GM21381 (cell line): ENCODE measurements at regions not wholly inside any gene's neighbourhood (a gene's known extent, or its start where the extent isn't known, plus 50 kb on each side); places are given as distances from the start of the nearest gene placed in this dataset.

ENCODE experiments used
- ATAC-seq: cut with Tn5 transposase; IDR thresholded peaks from one replicate; pipeline ENCODE4 v1.9.1; 2021; ENCODE audit warnings: mild to moderate bottlenecking, moderate library complexity; ENCODE audit not compliant: unreplicated experiment

DNA sequence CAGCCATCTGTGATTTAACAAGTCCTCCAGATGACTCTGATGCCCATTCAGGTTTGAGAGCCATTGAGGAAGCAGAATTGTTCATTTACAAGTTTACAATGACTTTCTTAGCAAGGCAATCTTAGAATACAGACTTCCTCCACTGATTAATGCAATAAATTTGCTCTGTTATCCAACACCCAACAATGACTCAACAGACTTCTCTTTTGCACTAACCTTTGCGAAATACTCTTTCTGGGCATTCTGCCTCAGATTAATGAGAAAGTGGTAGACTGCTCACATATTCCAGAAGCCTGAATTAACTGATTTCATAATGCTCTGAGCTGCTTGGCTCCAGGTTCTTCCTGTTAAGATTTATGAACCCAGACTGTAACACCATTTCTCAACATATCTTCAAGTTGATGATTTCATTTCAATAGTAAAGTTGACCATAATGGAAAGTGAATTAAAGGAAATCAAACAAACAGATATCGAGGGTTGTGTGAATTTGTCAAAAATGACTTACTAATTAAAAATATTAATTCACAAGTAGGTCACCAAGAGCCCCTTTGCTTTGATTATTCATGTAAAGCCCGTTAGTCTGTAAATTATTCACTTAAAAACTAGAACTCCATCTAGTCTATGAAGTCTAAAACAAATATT is 70.5 kb upstream of the BLID start:
- no peak for ATAC-seq

DNA sequence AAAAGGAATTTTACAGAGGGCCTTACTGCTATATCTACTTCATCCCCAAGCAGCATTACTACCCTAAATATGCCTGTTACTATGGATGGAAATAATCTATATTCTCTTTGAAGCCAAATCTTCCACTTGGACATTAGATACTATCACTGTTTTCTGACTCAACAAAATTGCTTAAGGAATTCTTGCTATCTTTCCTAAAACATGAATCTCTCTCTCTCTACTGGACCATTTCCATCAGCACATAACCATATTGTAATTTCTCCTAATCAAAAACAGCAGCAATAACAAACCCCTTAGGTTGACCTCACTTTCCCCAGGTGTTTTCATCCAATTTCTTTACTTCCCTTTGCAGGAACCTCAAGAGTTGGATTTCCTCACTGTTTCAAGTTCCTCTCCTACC is 67.9 kb upstream of the BLID start:
- ATAC-seq = no peak

DNA sequence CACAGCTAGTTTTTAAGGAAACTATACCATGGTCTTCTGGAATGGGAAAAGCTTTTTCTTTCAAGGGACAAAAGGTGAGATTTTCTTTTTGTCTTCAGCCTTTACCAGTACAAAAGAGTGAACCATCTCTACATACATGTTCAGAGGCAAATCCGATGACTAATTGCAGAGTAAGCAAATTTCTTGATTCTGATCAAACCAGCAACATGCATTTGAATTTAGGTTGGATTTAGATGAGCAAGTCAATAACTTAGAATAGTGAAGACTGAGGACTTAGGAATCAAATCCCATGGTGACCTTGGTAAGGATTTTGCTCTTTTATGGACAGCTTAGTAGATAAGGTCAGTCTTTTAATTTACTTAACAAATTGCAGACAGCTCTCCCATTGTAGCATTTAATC is 65.9 kb upstream of the BLID start:
- ATAC-seq = no peak

DNA sequence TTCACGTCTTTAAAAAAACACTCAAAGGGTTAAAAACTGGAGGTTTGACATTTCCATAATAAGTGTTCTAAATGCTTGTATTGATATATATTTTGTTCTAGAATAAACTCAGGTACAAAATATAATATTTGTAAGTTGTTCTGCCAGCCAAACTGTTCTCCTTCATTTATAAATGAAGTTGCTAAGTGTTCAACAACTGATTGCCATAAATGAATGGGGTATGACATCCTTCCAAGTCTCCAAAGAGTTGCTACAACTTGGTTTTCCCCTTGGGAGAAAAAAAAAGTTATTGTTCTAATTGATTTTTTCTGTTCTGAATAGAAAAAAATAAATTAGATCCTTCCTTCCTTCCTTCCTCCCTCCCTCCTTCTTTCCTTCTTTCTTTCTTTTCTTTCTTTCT is 65.4 kb upstream of the BLID start:
- no peak for ATAC-seq

DNA sequence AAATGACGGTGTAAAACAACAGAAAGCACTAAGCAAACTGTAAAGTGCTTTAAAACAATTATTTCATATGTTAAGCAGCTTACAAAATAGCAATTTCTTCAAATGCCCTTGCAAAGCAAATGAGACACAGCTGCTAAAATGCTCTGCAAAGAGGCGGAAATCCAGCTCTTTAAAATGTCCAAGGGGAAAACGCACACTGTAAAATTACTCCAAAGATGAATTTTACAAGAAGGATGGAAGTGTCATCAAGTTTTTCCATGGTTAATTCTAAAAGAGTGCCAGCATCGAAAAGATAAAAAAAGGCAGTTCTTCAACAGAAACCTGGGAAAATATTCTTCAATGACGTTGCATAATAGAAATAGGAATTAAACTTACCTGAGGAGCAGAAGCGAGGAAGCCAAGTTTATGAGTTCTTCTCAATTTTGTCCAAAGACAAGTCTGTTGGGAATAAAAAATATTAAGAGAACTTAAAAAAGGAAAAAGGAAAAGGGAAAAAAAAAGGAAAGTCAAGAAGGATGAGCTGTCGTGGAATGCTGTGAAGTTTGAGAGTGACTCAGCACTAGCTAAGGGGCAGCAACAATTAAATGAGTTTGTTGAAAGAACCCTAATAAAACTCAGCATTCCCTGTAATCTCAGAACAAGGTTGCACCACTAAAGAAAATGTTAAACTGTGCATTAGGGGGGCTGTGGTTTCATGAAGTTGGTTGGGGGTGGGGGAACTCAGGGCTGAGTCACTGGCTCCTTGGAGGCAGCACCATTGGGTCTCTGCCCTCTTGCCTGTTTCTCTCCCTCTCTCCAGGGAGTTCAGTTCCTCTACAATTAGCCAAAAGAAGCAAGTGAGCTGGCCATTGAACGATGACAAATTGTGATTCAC is 64.2 kb upstream of the BLID start:
- no peak for ATAC-seq

DNA sequence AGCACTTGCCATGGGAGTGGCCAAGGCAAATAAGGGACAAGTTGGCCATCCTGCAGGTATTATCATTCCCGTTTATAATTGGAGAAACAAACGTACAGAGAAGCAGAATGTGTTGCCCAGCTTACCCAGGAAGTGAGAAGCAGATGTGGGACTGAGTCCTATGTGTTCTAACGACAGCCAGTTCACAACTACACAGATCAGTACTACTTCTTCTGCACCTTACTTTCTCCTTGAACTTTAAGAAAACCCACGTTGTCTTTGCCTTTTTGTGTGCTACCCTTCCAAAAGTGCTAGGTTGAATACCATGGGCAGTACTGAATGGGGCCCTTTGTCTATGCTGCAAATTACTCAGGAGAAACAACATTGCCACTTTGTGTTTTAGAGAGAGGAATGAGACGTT is 62.8 kb upstream of the BLID start:
- no peak for ATAC-seq

DNA sequence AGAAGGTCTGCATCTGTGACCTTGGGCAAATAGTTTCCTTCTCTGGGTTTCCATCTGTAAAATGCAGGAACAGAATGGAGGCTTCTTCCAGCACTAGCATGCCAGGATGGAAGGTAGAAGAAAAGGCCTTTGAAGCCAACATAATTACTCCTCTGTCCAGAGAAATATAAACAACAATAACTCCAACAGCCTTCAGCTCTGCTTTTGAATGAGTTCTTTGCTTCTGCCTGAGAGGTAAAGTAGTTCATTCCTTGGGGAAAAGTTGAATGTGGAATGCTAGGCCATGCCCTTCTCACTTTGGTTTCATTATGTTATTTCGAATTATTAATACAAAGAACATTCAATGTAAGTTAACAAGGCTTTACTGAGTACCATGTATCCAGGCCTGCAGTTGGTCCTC is 61.2 kb upstream of the BLID start:
- ATAC-seq = no peak

DNA sequence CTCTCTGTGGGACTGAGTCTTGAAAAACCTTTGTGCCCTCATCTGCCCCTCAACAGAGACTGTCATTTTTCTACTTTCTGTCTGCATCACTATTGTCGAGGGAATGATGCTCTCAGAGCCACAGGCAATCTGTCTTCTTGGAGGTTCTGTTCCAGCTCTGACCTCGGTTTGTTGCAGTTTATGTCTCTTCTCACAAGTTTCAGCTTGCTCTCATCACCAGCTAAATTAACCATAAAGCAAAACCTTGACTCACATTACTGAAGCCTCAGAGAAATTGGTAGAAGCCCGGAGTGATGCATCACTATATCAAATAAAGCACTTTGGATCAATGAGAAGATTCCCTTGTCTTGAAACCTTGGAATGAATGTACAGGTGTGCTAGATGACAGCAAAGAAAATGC is 60.6 kb upstream of the BLID start:
- ATAC-seq = no peak

DNA sequence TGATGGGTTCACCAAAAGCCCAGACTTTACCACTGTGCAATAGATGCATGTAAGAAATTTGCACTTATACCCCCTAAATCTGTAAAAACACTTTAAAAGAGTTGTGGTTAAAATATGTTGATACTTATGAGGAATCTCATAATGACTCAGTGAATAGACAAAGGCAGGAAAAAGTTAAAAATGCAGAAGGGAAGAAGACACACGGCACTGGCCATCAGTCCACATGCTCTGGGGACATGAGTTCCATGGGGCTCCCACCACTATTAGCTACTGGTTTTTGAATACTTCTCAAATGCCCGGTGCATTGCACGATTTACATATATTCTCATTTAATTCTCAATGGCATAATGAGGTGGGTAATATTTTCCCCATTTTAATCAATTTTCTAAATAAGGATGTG is 59.3 kb upstream of the BLID start:
- no peak for ATAC-seq

DNA sequence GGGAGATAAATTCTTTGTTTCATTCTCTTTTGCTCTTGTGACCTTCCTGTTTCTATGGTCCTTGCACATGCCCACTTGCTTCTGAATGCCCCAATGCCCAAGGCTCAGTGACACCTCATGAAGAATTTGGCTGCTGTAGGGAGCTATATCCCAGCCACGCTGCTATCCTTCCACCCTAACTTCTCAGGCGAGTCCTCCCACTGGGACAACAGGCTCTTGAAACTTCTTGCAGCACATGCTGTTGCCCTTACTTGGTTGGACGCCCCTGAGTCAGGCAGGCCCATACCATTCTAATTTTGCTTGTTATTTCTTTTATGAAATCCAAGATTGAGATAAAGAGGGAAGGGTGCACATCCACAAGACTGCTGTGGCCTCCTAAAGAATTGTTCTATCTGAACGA is 57.6 kb upstream of the BLID start:
- ATAC-seq = no peak

DNA sequence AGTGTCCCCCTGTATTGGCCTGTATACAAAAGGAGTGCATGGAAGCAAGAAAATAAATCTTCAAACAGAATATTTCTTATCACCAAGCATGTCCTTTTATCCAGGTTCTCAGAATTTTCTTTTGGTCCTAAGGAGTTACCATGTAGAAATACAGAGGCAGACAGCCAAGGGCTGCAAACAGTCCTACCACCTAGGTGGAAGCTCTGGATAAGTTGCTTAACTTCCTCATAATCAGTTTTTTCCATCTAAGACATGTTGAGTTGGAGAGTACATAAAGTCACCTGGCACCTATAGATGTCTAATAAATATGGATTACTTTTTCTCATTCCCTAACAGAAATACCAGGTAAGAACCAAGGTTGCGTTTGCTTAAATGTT is 57.0 kb upstream of the BLID start:
- no peak for ATAC-seq

DNA sequence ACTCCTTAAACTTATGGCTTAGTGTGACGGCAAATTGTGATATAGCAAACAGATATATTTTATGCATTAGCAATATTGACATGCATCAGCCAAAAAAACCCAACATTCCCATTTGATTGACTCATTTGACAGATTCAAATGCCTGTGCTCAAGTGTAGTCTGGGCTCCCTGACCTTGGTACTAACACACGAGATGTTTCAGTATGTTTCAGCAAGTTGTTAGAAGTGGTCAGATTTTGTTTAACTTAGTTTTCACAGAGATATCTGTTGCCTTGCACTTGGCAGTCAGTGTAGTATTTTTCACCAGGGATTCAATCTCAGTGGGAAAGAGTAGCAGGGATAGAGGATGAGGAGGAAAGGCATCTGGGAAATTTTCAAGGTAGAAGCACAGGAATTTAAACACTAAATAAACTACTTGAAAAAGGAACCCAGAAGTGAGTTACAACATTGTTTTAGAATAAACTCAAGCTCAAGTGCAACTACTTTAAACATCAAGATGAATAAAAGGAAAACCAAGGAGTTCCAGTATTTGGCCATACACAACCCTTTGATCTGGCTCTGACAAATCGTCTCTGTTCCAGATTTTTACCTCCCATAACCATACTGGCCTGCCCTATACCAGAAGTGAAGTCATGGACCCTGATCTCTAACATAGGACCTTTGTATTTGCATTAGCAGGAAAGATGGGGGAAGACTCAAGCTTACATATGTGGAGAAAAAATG is 56.5 kb upstream of the BLID start:
- ATAC-seq = no peak

DNA sequence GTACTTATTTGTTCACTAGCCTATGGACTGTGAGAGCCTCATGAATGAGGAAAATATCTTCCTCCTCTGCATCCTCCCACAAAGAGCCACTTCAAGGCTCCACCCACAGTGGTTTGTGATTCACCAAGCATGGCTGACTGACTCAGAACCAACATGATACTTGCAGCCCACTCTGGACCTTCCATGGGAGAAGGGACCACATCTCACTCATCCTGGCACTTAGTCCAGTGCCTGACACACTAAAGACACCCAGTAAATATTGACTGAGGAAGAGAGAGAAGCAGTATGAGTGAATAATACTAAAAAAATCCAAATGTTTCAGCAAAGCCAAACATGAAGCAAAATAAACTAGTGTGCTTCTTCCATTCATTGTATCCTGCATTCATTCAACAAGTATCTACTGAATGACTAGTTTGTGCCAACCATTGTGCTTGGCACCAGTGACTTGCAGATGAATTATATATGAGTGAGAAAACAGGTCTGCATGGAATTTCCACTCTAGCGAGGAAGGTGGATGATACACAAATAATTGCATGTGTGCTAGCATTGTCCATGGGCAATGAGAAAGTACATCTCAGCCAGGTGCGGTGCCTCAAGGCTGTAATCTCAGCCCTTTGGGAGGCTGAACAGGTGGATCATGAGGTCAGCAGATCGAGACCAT is 54.9 kb upstream of the BLID start:
- ATAC-seq = no peak

DNA sequence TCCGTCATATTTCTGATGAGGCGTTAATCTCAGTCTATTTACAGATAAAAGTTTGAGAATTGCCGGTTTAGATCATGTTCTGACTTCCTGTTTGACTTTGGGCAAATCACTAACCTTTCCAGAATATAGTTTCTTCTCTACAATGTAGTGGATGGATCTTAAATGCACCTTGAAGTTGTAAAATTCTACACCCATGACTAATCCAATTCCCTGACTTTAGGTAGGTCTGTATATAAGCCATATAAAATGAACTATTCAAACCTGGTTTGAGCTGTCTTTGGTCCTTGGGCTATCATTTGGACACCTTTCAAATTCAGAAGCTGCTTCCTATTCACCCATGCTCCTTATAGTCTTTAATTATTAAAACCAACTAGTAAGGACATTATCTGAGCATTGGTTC is 52.2 kb upstream of the BLID start:
- no peak for ATAC-seq

DNA sequence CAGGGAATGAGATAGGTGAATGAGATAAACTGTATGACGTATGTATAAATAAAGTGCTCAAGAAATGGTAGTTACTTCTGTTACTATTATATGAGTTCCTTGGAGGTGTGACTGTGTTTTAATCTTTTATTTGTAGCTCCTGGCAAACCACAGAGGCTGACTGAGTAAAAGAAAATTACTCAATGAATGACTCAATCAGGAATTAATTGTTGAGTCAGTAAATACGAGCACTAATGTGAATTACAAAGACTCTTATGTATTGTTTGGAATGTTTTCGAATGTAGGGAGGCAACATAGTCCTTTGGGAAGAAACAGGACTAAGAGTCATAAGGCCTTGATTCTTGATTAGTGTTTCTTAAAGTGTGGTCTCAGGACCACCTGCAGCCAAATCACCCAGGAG is 51.1 kb upstream of the BLID start:
- ATAC-seq = no peak

DNA sequence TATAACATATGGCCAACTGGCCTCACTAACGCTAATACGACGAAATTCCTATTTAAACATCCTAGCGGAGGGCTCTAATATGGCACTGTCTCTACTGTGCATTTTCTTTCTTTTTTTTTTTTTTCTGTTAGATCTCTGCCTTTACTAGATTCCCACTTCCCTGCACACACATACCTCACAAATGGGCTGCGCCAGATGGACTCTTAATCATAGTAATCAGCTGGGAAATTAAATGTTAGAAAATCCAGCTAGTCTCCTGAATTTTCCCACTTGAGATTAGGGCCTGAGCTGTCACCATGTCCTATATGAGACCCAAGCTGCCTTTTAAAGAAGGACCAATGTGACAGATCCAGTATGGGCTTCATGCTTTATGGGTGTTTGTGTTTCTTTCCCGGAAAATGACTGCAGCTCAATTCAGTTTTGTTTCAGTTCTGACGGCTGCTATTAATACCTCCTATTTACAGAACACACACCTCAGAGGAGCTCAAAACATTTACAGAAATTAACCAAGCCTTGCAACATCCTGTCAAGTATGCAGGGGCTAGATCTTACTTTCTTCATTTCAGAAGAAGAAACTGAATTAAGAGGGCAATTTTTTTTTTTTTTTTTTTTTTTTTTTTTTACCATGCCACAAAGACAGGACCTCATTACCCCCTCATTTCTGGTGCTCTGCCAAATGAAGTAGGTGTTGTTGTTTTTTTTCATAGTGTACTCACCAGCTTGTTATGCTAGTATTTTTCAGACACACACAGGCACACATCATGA is 49.8 kb upstream of the BLID start:
- ATAC-seq = no peak
